Tibial nerve (tissue), 3 donors: ENCODE measurements at regions not wholly inside any gene's neighbourhood (a gene's known extent, or its start where the extent isn't known, plus 50 kb on each side); places are given as distances from the start of the nearest gene placed in this dataset.

Experiments used
- POLR2A ChIP-seq, 2 donors: fragments of 450-650 bp; IDR thresholded peaks; one replicate each; pipeline ENCODE4 v1.6.1; 2017; ENCODE audit warnings: antibody characterized with exemption in 2 of 2, mild to moderate bottlenecking in 2 of 2, moderate library complexity in 2 of 2
- TF ChIP-seq, protein P1 (sequence below), 5 experiments: fragments of 200-600 bp in 3 of 5; fragments of 450-650 bp in 2 of 5; sonication (generic) in 3 of 5; IDR thresholded peaks; one replicate each; pipeline ENCODE4 v1.5.1; 2016 to 2019; ENCODE audit warnings: antibody characterized with exemption in 5 of 5, mild to moderate bottlenecking in 3 of 5, moderate library complexity in 2 of 5

DNA sequence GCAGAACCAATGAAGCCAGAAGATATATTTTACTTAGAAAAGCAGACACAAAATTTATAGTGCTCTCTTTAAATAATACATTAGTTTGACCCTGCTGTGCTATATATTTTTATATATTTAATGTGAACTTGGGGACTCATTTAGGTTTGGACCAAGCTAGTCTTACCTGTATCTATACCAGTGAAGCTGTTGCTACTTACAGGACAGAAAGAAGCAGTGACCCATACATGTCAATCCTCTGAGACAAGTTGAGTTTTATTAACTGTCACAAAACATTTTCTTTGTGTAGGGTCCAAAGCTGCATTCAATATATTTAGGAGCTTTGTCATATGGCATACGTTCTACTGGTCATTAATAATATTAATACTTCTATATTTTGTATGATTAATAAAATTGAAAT, 327.7 kb upstream of the NUDT12 start:
- TF ChIP-seq, protein P1, sequence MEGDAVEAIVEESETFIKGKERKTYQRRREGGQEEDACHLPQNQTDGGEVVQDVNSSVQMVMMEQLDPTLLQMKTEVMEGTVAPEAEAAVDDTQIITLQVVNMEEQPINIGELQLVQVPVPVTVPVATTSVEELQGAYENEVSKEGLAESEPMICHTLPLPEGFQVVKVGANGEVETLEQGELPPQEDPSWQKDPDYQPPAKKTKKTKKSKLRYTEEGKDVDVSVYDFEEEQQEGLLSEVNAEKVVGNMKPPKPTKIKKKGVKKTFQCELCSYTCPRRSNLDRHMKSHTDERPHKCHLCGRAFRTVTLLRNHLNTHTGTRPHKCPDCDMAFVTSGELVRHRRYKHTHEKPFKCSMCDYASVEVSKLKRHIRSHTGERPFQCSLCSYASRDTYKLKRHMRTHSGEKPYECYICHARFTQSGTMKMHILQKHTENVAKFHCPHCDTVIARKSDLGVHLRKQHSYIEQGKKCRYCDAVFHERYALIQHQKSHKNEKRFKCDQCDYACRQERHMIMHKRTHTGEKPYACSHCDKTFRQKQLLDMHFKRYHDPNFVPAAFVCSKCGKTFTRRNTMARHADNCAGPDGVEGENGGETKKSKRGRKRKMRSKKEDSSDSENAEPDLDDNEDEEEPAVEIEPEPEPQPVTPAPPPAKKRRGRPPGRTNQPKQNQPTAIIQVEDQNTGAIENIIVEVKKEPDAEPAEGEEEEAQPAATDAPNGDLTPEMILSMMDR (IDR thresholded peaks at IDR 0.05) = no peak
- TF ChIP-seq POLR2A (IDR thresholded peaks at IDR 0.05) = no peak
